GM13976 (cell line): ENCODE measurements at regions not wholly inside any gene's neighbourhood (a gene's known extent, or its start where the extent isn't known, plus 50 kb on each side); places are given as distances from the start of the nearest gene placed in this dataset.

ENCODE experiments used
- DNase-seq: peaks from one replicate; pipeline ENCODE4 v3.0.0; 2012; ENCODE audit warnings: low spot score
- in situ Hi-C: fragments of 300-500 bp; cut with MboI; formaldehyde crosslinking; loops from one replicate; pipeline ENCODE4 v1.12.0; 2022; ENCODE audit warnings: low sequenced_read_pairs, mixed read lengths, inconsistent platforms; ENCODE audit not compliant: unreplicated experiment
- TF ChIP-seq, protein P1 (sequence below): IDR thresholded peaks from 2 replicates; pipeline ENCODE4 v1.5.1; 2012; ENCODE audit warnings: borderline replicate concordance, mild to moderate bottlenecking; ENCODE audit not compliant: insufficient read depth; ENCODE audit errors: extremely low read depth, missing control alignments, control extremely low read depth

DNA sequence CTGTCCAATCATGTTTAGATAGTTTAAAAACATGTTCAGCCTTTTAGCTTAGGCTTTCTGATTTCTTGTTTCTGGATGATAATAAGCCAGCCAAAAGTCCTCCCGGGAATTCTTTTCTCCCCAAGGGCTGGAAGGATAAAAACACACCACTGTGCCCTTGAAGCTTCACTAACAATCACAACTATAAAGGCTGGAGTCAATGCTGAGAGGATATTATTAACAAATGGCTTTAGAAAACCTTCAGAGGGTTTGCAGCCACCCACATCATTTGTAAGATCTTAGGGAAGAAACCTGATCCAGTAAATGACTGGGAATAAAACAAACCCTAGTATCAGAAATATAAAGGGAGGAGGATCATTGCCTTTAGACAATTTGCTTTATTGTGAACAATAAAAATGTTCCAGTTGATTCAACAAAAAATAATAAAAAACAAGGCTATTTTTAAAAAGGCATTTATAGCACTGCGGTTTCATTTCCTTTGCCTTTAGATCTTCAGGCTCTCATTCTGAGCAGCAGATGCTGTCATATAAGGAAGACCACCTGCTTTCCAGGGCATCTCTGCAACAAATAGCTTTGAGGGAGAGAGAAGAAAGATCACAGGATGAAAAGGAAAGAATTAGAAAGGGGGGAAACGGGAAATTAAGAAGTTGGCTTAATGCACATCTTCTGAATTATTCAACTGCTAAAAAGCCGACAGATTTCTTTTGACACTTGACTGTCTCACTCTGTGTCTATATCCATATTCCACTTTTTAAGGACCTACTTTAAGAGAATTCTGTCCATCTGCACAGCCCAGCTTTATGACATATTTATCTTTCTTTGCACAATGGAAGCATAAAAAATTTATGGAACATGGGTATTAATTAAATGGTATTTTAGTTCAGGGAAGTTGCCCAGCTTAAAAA lies 277.2 kb upstream of the SLC24A2 start:
- in situ Hi-C loops: no loop called here
- DNase-seq: no peak
- TF ChIP-seq, protein P1, sequence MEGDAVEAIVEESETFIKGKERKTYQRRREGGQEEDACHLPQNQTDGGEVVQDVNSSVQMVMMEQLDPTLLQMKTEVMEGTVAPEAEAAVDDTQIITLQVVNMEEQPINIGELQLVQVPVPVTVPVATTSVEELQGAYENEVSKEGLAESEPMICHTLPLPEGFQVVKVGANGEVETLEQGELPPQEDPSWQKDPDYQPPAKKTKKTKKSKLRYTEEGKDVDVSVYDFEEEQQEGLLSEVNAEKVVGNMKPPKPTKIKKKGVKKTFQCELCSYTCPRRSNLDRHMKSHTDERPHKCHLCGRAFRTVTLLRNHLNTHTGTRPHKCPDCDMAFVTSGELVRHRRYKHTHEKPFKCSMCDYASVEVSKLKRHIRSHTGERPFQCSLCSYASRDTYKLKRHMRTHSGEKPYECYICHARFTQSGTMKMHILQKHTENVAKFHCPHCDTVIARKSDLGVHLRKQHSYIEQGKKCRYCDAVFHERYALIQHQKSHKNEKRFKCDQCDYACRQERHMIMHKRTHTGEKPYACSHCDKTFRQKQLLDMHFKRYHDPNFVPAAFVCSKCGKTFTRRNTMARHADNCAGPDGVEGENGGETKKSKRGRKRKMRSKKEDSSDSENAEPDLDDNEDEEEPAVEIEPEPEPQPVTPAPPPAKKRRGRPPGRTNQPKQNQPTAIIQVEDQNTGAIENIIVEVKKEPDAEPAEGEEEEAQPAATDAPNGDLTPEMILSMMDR: no peak

DNA sequence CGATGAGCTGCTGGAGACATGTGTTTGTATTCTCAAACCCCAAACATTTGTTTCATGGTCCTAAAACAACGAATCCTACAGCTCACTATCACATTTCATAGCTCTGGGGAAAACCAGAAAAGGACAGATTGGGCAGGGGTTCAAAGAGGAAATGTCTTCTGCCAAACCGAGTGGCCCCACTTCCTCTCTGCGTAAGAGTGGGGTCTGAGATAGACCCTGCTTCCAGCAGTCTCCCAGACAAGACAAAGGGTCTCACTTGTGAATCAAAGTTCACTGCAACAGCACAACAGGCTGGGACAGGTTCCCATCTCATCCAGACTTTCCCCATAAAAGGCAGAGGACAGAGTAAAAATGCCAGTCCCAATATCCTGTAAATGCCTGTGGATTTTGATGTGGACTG lies 276.2 kb upstream of the SLC24A2 start:
- no peak for DNase-seq
- TF ChIP-seq, protein P1: no peak
- in situ Hi-C loops: no loop called here

DNA sequence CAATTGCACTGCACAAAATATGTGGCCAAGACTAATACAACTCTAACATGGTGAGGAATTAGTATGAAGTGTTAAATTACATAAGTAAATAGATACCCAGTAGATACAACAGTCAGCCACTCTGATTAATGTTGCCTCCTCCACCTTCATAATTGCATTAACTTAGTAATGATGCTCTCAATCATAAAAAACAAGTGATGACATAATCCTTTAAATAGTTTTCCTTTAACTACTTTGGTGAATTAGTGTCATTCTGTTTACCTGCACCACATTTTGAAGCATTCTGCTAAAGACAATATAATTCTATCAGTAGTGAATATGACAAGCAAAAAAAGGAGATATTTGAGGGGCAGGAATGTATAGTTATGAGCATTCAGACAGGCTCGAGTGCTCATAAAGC lies 265.9 kb upstream of the SLC24A2 start:
- DNase-seq: no peak
- in situ Hi-C loops: no loop called here
- TF ChIP-seq, protein P1: no peak

DNA sequence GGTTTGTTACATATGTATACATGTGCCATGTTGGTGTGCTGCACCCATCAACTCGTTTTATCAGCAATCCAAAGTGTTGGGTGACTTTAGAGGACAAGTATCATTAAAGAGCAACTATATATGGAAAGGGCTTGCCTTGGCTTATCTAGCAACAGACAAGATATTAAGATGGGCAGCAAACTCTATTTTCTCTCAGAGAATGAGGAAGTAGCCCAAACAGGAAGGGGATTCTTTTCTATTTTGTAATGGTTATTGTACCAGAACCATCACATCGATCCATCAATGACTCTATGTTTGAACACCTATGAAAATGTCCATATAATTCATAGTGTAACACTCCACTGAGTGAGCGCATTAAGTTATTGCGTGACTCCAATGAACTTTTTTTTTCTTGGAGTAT lies 260.1 kb upstream of the SLC24A2 start:
- in situ Hi-C loops: no loop called here
- DNase-seq: no peak

DNA sequence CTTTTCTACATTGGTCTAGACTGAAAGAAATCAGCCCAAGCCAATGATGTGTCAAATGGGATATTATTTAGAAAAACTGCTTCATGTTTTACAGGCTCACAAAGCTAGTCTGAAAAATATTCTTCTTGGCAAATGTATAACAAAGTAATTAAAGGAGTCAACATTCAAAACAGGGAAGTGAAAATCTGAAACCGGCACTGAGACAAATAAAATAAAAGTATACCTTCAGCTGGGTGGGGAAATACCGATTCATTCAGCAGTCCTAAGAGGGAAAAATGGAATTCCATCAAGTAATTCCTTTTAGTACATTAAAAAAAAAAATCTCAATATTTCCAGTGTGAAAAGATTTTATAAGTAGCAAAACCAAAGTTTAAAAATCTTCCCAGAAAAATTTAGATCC lies 259.6 kb upstream of the SLC24A2 start:
- TF ChIP-seq, protein P1: no peak
- DNase-seq: no peak
- in situ Hi-C loops: no loop called here

More for the DNA sequence above, 260.1 kb upstream of the SLC24A2 start:
- TF ChIP-seq, protein P1: no peak

DNA sequence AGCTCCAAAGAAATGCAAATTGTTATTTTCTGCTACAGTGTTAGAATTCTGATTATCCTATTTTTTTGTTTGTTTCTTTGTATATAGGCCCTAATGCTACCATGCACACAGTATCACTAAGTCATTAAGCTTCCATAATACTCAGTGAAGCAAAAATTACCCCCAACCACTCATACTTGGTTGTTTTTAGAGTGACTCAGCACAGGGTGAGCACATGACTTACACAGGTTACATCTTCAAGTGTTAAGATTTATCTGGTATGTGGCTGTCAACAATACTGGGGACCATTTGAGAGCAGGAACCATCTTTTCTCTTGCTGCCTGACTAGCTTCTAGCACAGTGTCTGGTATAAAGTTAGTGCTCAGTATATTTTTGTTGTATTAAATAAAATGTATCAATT lies 255.8 kb upstream of the SLC24A2 start:
- TF ChIP-seq, protein P1: no peak
- in situ Hi-C loops: no loop called here
- no peak for DNase-seq

DNA sequence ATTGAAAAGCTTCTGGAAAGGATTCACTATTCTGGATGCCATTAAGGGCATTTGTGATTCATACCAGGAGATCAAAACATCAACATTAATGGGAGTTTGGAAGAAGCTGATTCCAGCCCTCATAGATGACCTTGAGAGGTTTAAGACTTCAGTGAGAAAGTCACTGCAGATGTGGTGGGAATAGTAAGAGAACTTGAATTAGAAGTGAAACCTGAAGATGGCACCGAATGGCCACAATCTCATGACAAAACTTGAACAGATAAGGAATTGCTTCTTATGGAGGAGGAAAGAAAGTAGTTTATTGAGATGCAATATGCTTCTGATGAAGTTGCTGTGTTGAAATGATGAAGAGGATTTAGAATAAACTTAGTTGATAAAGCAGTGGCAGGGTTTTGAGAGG lies 254.6 kb upstream of the SLC24A2 start:
- DNase-seq: no peak
- TF ChIP-seq, protein P1: no peak
- in situ Hi-C loops: no loop called here
